Uterus (tissue), 3 donors: ENCODE measurements at regions not wholly inside any gene's neighbourhood (a gene's known extent, or its start where the extent isn't known, plus 50 kb on each side); places are given as distances from the start of the nearest gene placed in this dataset.

Experiments
- DNase-seq, 2 donors: peaks; one replicate each; pipeline ENCODE4 v3.0.0-alpha.2; 2019 to 2020
- H3K27ac ChIP-seq, 2 donors: fragments of 200-600 bp; sonication (generic); 1 replicate in 1 of 2; 2 replicates in 1 of 2; pipeline ENCODE4 v1.5.1; 2016 to 2018
- H3K27me3 ChIP-seq, 2 donors: fragments of 200-600 bp; sonication (generic); one replicate each; pipeline ENCODE4 v1.5.1; 2018 to 2019; ENCODE audit warnings: control low read depth in 1 of 2
- H3K36me3 ChIP-seq, 2 donors: fragments of 200-600 bp; sonication (generic); one replicate each; pipeline ENCODE4 v1.5.1; 2019; ENCODE audit warnings: control low read depth in 1 of 2
- H3K4me1 ChIP-seq, 2 donors: fragments of 200-600 bp; sonication (generic); one replicate each; pipeline ENCODE4 v1.5.1; 2018 to 2019; ENCODE audit warnings: control low read depth in 1 of 2
- H3K4me3 ChIP-seq, 2 donors: fragments of 200-600 bp; sonication (generic); 1 replicate in 1 of 2; 2 replicates in 1 of 2; pipeline ENCODE4 v1.5.1; 2018 to 2019; ENCODE audit warnings: mild to moderate bottlenecking in 1 of 2
- H3K9me3 ChIP-seq, 2 donors: fragments of 200-600 bp; sonication (generic); one replicate each; pipeline ENCODE4 v1.5.1; 2019; ENCODE audit warnings: control low read depth in 1 of 2
- CTCF ChIP-seq, 4 experiments: fragments of 200-600 bp in 2 of 4; fragments of 450-650 bp in 2 of 4; sonication (generic) in 2 of 4; IDR thresholded peaks; one replicate each; pipeline ENCODE4 v1.5.1; 2016 to 2019; ENCODE audit warnings: antibody characterized with exemption in 4 of 4, mild to moderate bottlenecking in 2 of 4, moderate library complexity in 1 of 4
- POLR2A ChIP-seq, 2 donors: fragments of 450-650 bp; IDR thresholded peaks; one replicate each; pipeline ENCODE4 v1.6.1; 2016; ENCODE audit warnings: antibody characterized with exemption in 2 of 2, mild to moderate bottlenecking in 1 of 2, moderate library complexity in 1 of 2
- intact Hi-C: fragments of 100-400 bp; cut with DNase I; formaldehyde crosslinking; loops from one replicate; pipeline ENCODE4 v1.15.1; 2023; ENCODE audit warnings: low total_unique reads
- donor health status: DM: yes; HTN: yes; CAD: no.

GRCh38 chrX:68912113-68912512 lies 83.3 kb downstream of the EFNB1 start:
- no peak for DNase-seq
- Histone ChIP-seq H3K27ac (no peak overlapping the region), H3K4me3 (no peak overlapping the region), H3K36me3 (no peaks in the 10 kb centered on the region), H3K27me3 (no peaks in the 10 kb centered on the region), H3K9me3 (no peaks in the 10 kb centered on the region), H3K4me1 (no peaks in the 10 kb centered on the region)
- TF ChIP-seq CTCF (IDR thresholded peaks at IDR 0.05) (no peak), POLR2A (IDR thresholded peaks at IDR 0.05) (no peak)
- intact Hi-C loops, result no loop called here

GRCh38 chrX:68910731-68911428 lies 82.1 kb downstream of the EFNB1 start:
- no peaks in the 10 kb centered on the region for H3K27me3 ChIP-seq
- intact Hi-C loops, result no loop called here

GRCh38 chrX:68909945-68910344 lies 81.1 kb downstream of the EFNB1 start:
- Histone ChIP-seq H3K36me3 (no peaks in the 10 kb centered on the region), H3K4me3 (no peak overlapping the region), H3K27me3 (no peaks in the 10 kb centered on the region), H3K27ac (no peak overlapping the region), H3K9me3 (no peaks in the 10 kb centered on the region), H3K4me1 (no peaks in the 10 kb centered on the region)
- intact Hi-C loops, result no loop called here
- TF ChIP-seq POLR2A (IDR thresholded peaks at IDR 0.05) (no peak), CTCF (IDR thresholded peaks at IDR 0.05) (no peak)
- DNase-seq, result no peak

More at GRCh38 chrX:68910731-68911428, 82.1 kb downstream of the EFNB1 start:
- H3K27ac ChIP-seq, result no peak overlapping the region
- TF ChIP-seq CTCF (IDR thresholded peaks at IDR 0.05), result no peak
- no peaks in the 10 kb centered on the region for H3K4me1 ChIP-seq
- no peak overlapping the region for H3K4me3 ChIP-seq
- no peaks in the 10 kb centered on the region for H3K36me3 ChIP-seq
- no peaks in the 10 kb centered on the region for H3K9me3 ChIP-seq
- no peak for DNase-seq

GRCh38 chrX:68908071-68908470 lies 79.2 kb downstream of the EFNB1 start:
- TF ChIP-seq POLR2A (IDR thresholded peaks at IDR 0.05) (no peak), CTCF (IDR thresholded peaks at IDR 0.05) (no peak)
- DNase-seq, result no peak
- Histone ChIP-seq H3K36me3 (no peaks in the 10 kb centered on the region), H3K27me3 (no peaks in the 10 kb centered on the region), H3K4me3 (no peak overlapping the region), H3K27ac (no peak overlapping the region), H3K4me1 (no peaks in the 10 kb centered on the region), H3K9me3 (no peaks in the 10 kb centered on the region)
- intact Hi-C loops, result no loop called here

GRCh38 chrX:68902706-68903504 lies 74.1 kb downstream of the EFNB1 start:
- DNase-seq, result no peak
- Histone ChIP-seq H3K27me3 (no peaks in the 10 kb centered on the region), H3K4me3 (no peak overlapping the region), H3K27ac (no peak overlapping the region), H3K9me3 (no peaks in the 10 kb centered on the region), H3K4me1 (no peaks in the 10 kb centered on the region), H3K36me3 (no peaks in the 10 kb centered on the region)
- TF ChIP-seq CTCF (IDR thresholded peaks at IDR 0.05) (no peak), POLR2A (IDR thresholded peaks at IDR 0.05) (no peak)
- intact Hi-C loops, result no loop called here
